ENCODE measurements at regions not wholly inside any gene's neighbourhood (a gene's known extent, or its start where the extent isn't known, plus 50 kb on each side); places are given as distances from the start of the nearest gene placed in this dataset.

GRCh38 chr9:7704543-7704942 is 95.0 kb downstream of the DMAC1 start:
- TF ChIP-seq CTCF (IDR thresholded peaks at IDR 0.05; ENCODE audit: low read depth, low read length) = no peak
- TF ChIP-seq EZH2phosphoT487 (IDR thresholded peaks at IDR 0.05; ENCODE audit: low read depth) = no peak

All from OCI-LY3 (cell line).